Endothelial cell of umbilical vein (primary cell): ENCODE measurements at regions not wholly inside any gene's neighbourhood (a gene's known extent, or its start where the extent isn't known, plus 50 kb on each side); places are given as distances from the start of the nearest gene placed in this dataset.

ENCODE experiments used
- BruUV-seq: library from RNA; stranded (reverse); fragments of 400-500 nt; replicated peaks from 2 replicates; lab custom pipeline; 2021; lab: Mats Ljungman, UMichigan
- CTCF ChIA-PET: fragments of 300-600, 350-600 bp; sonication (Branson Sonifier 250); formaldehyde crosslinking; loops from one replicate; lab custom pipeline; 2021; ENCODE audit warnings: antibody characterized with exemption, inconsistent platforms; lab: Charles Lee
- POLR2A ChIA-PET: fragments of 300-600, 350-600 bp; sonication (Branson Sonifier 250); formaldehyde crosslinking; loops from one replicate; lab custom pipeline; 2021; ENCODE audit warnings: antibody characterized with exemption, inconsistent platforms; lab: Charles Lee
- DNase-seq: peaks from one replicate; pipeline ENCODE4 v3.0.0-alpha.2; 2011; ENCODE audit warnings: low read depth, low spot score
- FAIRE-seq: peaks from 2 replicates; lab custom pipeline; 2011; peaks lifted over from hg19 to GRCh38; lab: Jason Lieb, UNC
- H2AFZ ChIP-seq: 2 replicates; pipeline ENCODE4 v1.6.0; 2012; ENCODE audit warnings: low read depth, low read length, control low read depth, inconsistent platforms
- H3K27ac ChIP-seq: 2 replicates; pipeline ENCODE4 v1.5.1; 2011; ENCODE audit warnings: low read depth, mild to moderate bottlenecking, control low read depth, low read length, moderate library complexity; ENCODE audit not compliant: insufficient read depth
- H3K27me3 ChIP-seq, 2 experiments: 2 replicates each; pipeline versions ENCODE4 v1.6.0 to v1.6.1; 2011; ENCODE audit warnings: low read length in 2 of 2, mixed read lengths in 1 of 2; ENCODE audit not compliant: control insufficient read depth in 2 of 2, insufficient read depth in 2 of 2
- H3K36me3 ChIP-seq, 2 experiments: 2 replicates in 1 of 2; 3 replicates in 1 of 2; pipeline ENCODE4 v1.5.1; 2011; ENCODE audit warnings: low read length in 2 of 2, mild to moderate bottlenecking in 1 of 2, moderate library complexity in 1 of 2; ENCODE audit not compliant: control insufficient read depth in 2 of 2, insufficient read depth in 2 of 2; ENCODE audit errors: extremely low read depth in 1 of 2
- H3K4me1 ChIP-seq: 3 replicates; pipeline ENCODE4 v1.5.1; 2011; ENCODE audit warnings: mild to moderate bottlenecking, low read length; ENCODE audit not compliant: control insufficient read depth, insufficient read depth; ENCODE audit errors: extremely low read depth
- H3K4me2 ChIP-seq: 2 replicates; pipeline ENCODE4 v1.6.1; 2011; ENCODE audit warnings: low read length, control low read depth, mixed read lengths; ENCODE audit not compliant: insufficient read depth
- H3K4me3 ChIP-seq, 3 experiments: fragments of 200-600 bp in 1 of 3; sonication (generic), shearing (Covaris generic) in 1 of 3; replicated peaks in 1 of 3; 2 replicates each; pipeline ENCODE4 v1.5.1; 2011 to 2016; ENCODE audit warnings: control low read depth in 3 of 3, low read length in 3 of 3, mild to moderate bottlenecking in 2 of 3, inconsistent platforms in 1 of 3, low read depth in 1 of 3, moderate library complexity in 1 of 3; ENCODE audit not compliant: insufficient read depth in 1 of 3
- H3K79me2 ChIP-seq: 2 replicates; pipeline ENCODE4 v1.6.0; 2012; ENCODE audit warnings: low read length, inconsistent platforms; ENCODE audit not compliant: control insufficient read depth, insufficient read depth
- H3K9ac ChIP-seq: replicated peaks from 2 replicates; pipeline ENCODE3; 2011; ENCODE audit warnings: low read length, control low read depth; ENCODE audit not compliant: insufficient read depth; ENCODE audit errors: extremely low read depth
- H3K9me1 ChIP-seq: replicated peaks from 3 replicates; pipeline ENCODE4 v1.6.0; 2011; ENCODE audit warnings: mild to moderate bottlenecking, low read length; ENCODE audit not compliant: control insufficient read depth, insufficient read depth; ENCODE audit errors: extremely low read depth
- H3K9me3 ChIP-seq: replicated peaks from 2 replicates; pipeline ENCODE4 v1.5.1; 2012; ENCODE audit warnings: low read length, inconsistent platforms; ENCODE audit not compliant: control insufficient read depth, insufficient read depth
- H4K20me1 ChIP-seq: replicated peaks from 2 replicates; pipeline ENCODE3; 2011; ENCODE audit warnings: mild to moderate bottlenecking, low read length; ENCODE audit not compliant: control insufficient read depth, insufficient read depth; ENCODE audit errors: extremely low read depth
- EZH2 ChIP-seq: IDR thresholded peaks from 2 replicates; pipeline ENCODE4 v1.6.1; 2012; ENCODE audit warnings: borderline replicate concordance, low read depth, mild to moderate bottlenecking, moderate library complexity, low read length, inconsistent platforms; ENCODE audit not compliant: severe bottlenecking
- FOS ChIP-seq: IDR thresholded peaks from 2 replicates; pipeline ENCODE4 v1.6.1; 2011; ENCODE audit warnings: mild to moderate bottlenecking, low read length, moderate library complexity, borderline replicate concordance; ENCODE audit not compliant: insufficient read depth
- GATA2 ChIP-seq: IDR thresholded peaks from 2 replicates; pipeline ENCODE4 v1.7.0; 2011; ENCODE audit warnings: low read depth, mild to moderate bottlenecking, moderate library complexity, mixed read lengths, low read length; ENCODE audit not compliant: insufficient read length, insufficient read depth
- MAX ChIP-seq: IDR thresholded peaks from 2 replicates; pipeline ENCODE4 v1.6.1; 2011; ENCODE audit not compliant: insufficient read depth, insufficient read length
- POLR2A ChIP-seq: IDR thresholded peaks from 2 replicates; pipeline ENCODE4 v1.6.1; 2012; ENCODE audit warnings: low read depth, mild to moderate bottlenecking, control low read depth, low read length
- POLR2AphosphoS5 ChIP-seq: IDR thresholded peaks from 2 replicates; pipeline ENCODE4 v1.6.1; 2012; ENCODE audit warnings: low read depth, mild to moderate bottlenecking, control low read depth, low read length, moderate library complexity; ENCODE audit not compliant: insufficient read depth
- dilution Hi-C: fragments of 300-500 bp; cut with MboI; formaldehyde crosslinking; loops from one replicate; pipeline ENCODE4 v1.15.0; 2019; ENCODE audit warnings: low sequenced_read_pairs; ENCODE audit not compliant: extremely low pct_ligation_motif_present
- intact Hi-C: fragments of 100-400 bp; cut with micrococcal nuclease; formaldehyde crosslinking; loops from one replicate; pipeline ENCODE4 v1.10.0; 2022
- TF ChIP-seq, protein P1 (sequence below), 2 donors: IDR thresholded peaks; 1 replicate in 1 of 2; 2 replicates in 1 of 2; pipeline ENCODE4 v1.5.1; 2011; ENCODE audit warnings: low read length in 2 of 2, mild to moderate bottlenecking in 2 of 2, moderate library complexity in 2 of 2, control low read depth in 1 of 2, inconsistent platforms in 1 of 2, low read depth in 1 of 2; ENCODE audit not compliant: insufficient read depth in 1 of 2; ENCODE audit errors: extremely low read depth in 1 of 2

GRCh38 chr14:61954306-61954705 lies 192.1 kb downstream of the SNAPC1 start:
- dilution Hi-C loops, result no loop called here
- H3K79me2 ChIP-seq, result no peaks in the 10 kb centered on the region
- H3K4me1 ChIP-seq, result no peaks in the 10 kb centered on the region
- H3K27me3 ChIP-seq, result no peaks in the 10 kb centered on the region
- no peak overlapping the region for H3K4me3 ChIP-seq
- no peak overlapping the region for H3K27ac ChIP-seq
- BruUV-seq, result no TSS peak
- POLR2A ChIA-PET, result no interaction called here
- intact Hi-C loops, result no loop called here
- TF ChIP-seq POLR2AphosphoS5, result no peak
- no peak for TF ChIP-seq FOS
- no peak for TF ChIP-seq EZH2
- no peak for TF ChIP-seq GATA2
- TF ChIP-seq MAX, result no peak
- TF ChIP-seq, protein P1, sequence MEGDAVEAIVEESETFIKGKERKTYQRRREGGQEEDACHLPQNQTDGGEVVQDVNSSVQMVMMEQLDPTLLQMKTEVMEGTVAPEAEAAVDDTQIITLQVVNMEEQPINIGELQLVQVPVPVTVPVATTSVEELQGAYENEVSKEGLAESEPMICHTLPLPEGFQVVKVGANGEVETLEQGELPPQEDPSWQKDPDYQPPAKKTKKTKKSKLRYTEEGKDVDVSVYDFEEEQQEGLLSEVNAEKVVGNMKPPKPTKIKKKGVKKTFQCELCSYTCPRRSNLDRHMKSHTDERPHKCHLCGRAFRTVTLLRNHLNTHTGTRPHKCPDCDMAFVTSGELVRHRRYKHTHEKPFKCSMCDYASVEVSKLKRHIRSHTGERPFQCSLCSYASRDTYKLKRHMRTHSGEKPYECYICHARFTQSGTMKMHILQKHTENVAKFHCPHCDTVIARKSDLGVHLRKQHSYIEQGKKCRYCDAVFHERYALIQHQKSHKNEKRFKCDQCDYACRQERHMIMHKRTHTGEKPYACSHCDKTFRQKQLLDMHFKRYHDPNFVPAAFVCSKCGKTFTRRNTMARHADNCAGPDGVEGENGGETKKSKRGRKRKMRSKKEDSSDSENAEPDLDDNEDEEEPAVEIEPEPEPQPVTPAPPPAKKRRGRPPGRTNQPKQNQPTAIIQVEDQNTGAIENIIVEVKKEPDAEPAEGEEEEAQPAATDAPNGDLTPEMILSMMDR (IDR thresholded peaks at IDR 0.05; ENCODE audit: extremely low read depth in 1 of 2, insufficient read depth in 1 of 2, low read depth in 1 of 2, low read length in 2 of 2), result no peak
- no peak for TF ChIP-seq POLR2A
- H3K9me3 ChIP-seq, result no peaks in the 10 kb centered on the region
- H3K9me1 ChIP-seq, result no peaks in the 10 kb centered on the region
- no peak for DNase-seq
- CTCF ChIA-PET, result no interaction called here
- no peaks in the 10 kb centered on the region for H3K36me3 ChIP-seq
- no peaks in the 10 kb centered on the region for H4K20me1 ChIP-seq
- H3K4me2 ChIP-seq, result no peak overlapping the region
- no peak overlapping the region for H2AFZ ChIP-seq
- no peak overlapping the region for H3K9ac ChIP-seq
- no peak for FAIRE-seq
